SK-N-SH treated with all-trans-retinoic acid at 6 μM for 48 hours (cell line): ENCODE measurements at regions not wholly inside any gene's neighbourhood (a gene's known extent, or its start where the extent isn't known, plus 50 kb on each side); places are given as distances from the start of the nearest gene placed in this dataset.

Source experiments
- CSRNP3 ChIP-seq: fragments of 250-450 bp; sonication (Bioruptor Pico); IDR thresholded peaks from 2 replicates; pipeline ENCODE4 v1.5.1; 2021; ENCODE audit warnings: mild to moderate bottlenecking, moderate library complexity
- POU6F1 ChIP-seq: fragments of 250-450 bp; sonication (Bioruptor Pico); IDR thresholded peaks from 2 replicates; pipeline ENCODE4 v1.8.0; 2021; ENCODE audit warnings: low read depth, mild to moderate bottlenecking, moderate library complexity, borderline replicate concordance
- TCF4 ChIP-seq: fragments of 250-450 bp; sonication (Bioruptor Pico); IDR thresholded peaks from 2 replicates; pipeline ENCODE4 v1.8.0; 2021; ENCODE audit warnings: mild to moderate bottlenecking, moderate library complexity, borderline replicate concordance
- ZC3H10 ChIP-seq: fragments of 250-450 bp; sonication (Bioruptor Pico); IDR thresholded peaks from 2 replicates; pipeline ENCODE4 v1.5.1; 2021; ENCODE audit warnings: mild to moderate bottlenecking, moderate library complexity
- ZFP3 ChIP-seq: fragments of 250-450 bp; sonication (Bioruptor Pico); IDR thresholded peaks from 2 replicates; pipeline ENCODE4 v1.5.0; 2020; ENCODE audit warnings: mild to moderate bottlenecking, moderate library complexity
- ZNF565 ChIP-seq: fragments of 450-650 bp; formaldehyde crosslinking; conservative IDR thresholded peaks from 2 replicates; pipeline ENCODE4 v1.5.0; 2020; ENCODE audit warnings: low read depth, mild to moderate bottlenecking, moderate library complexity
- ZNF8 ChIP-seq: fragments of 450-650 bp; formaldehyde crosslinking; IDR thresholded peaks from 2 replicates; pipeline ENCODE4 v1.5.0; 2020; ENCODE audit warnings: mild to moderate bottlenecking, moderate library complexity

GRCh38 chr11:27847496-27847895 lies 147.2 kb upstream of the BDNF start:
- TF ChIP-seq ZC3H10 (CRISPR knock-in tag) (no peak), POU6F1 (no peak), TCF4 (no peak), ZNF8 (CRISPR knock-in tag) (no peak), ZNF565 (CRISPR knock-in tag) (no peak), CSRNP3 (CRISPR knock-in tag) (no peak), ZFP3 (CRISPR knock-in tag) (no peak)
